CD4-positive, CD25-positive, alpha-beta regulatory T cell (primary cell): ENCODE measurements at regions not wholly inside any gene's neighbourhood (a gene's known extent, or its start where the extent isn't known, plus 50 kb on each side); places are given as distances from the start of the nearest gene placed in this dataset.

Source experiments
- ATAC-seq, 2 donors: fragments of 150-1000 bp; cut with Tn5 transposase; one replicate each; pipeline ENCODE4 v1.10.0; 2021; ENCODE audit warnings: low read depth in 2 of 2, moderate number of reproducible peaks in 2 of 2, moderate library complexity in 1 of 2
- DNase-seq, 3 donors: peaks; one replicate each; pipeline versions ENCODE4 v3.0.0 to v3.0.0-alpha.2; 2012 to 2022; ENCODE audit warnings: mixed read lengths in 1 of 3
- H3K27ac ChIP-seq: one replicate; pipeline ENCODE4 v1.7.0; 2013; ENCODE audit warnings: mild to moderate bottlenecking, low read length; ENCODE audit not compliant: insufficient read depth, poor library complexity, severe bottlenecking
- H3K27me3 ChIP-seq: one replicate; pipeline ENCODE4 v1.7.0; 2013; ENCODE audit warnings: low read length; ENCODE audit not compliant: control insufficient read depth, insufficient read depth
- H3K36me3 ChIP-seq: one replicate; pipeline ENCODE4 v1.7.0; 2013; ENCODE audit warnings: mild to moderate bottlenecking, low read length, moderate library complexity; ENCODE audit not compliant: control insufficient read depth, insufficient read depth
- H3K4me1 ChIP-seq: 2 replicates; pipeline ENCODE4 v1.7.0; 2013; ENCODE audit warnings: mild to moderate bottlenecking, low read length; ENCODE audit not compliant: insufficient read depth, control insufficient read depth, poor library complexity, severe bottlenecking
- H3K4me3 ChIP-seq: one replicate; pipeline ENCODE4 v1.7.0; 2013; ENCODE audit warnings: low read depth, mild to moderate bottlenecking, low read length, moderate library complexity
- H3K9me3 ChIP-seq, 2 experiments: 1 replicate in 1 of 2; 2 replicates in 1 of 2; pipeline ENCODE4 v1.7.0; 2013; ENCODE audit warnings: low read length in 2 of 2, mild to moderate bottlenecking in 1 of 2, moderate library complexity in 1 of 2; ENCODE audit not compliant: control insufficient read depth in 2 of 2
- H3K27ac Mint-ChIP-seq, 3 donors: one replicate each; pipeline ENCODE4 v1.8.0; 2020 to 2022; ENCODE audit warnings: mild to moderate bottlenecking in 3 of 3, mixed read lengths in 3 of 3, moderate library complexity in 2 of 3
- H3K27me3 Mint-ChIP-seq: one replicate; pipeline ENCODE4 v1.8.0; 2022; ENCODE audit warnings: mild to moderate bottlenecking, mixed read lengths
- H3K36me3 Mint-ChIP-seq: one replicate; pipeline ENCODE4 v1.8.0; 2020; ENCODE audit warnings: mixed read lengths
- H3K4me1 Mint-ChIP-seq, 4 donors: one replicate each; pipeline ENCODE4 v1.8.0; 2020 to 2022; ENCODE audit warnings: mixed read lengths in 4 of 4, mild to moderate bottlenecking in 1 of 4
- H3K4me3 Mint-ChIP-seq, 4 donors: one replicate each; pipeline ENCODE4 v1.8.0; 2020 to 2022; ENCODE audit warnings: mild to moderate bottlenecking in 4 of 4, mixed read lengths in 4 of 4, moderate library complexity in 3 of 4
- H3K9me3 Mint-ChIP-seq, 7 donors: one replicate each; pipeline ENCODE4 v1.8.0; 2020 to 2022; ENCODE audit warnings: mixed read lengths in 7 of 7, mild to moderate bottlenecking in 3 of 7, moderate library complexity in 2 of 7

DNA sequence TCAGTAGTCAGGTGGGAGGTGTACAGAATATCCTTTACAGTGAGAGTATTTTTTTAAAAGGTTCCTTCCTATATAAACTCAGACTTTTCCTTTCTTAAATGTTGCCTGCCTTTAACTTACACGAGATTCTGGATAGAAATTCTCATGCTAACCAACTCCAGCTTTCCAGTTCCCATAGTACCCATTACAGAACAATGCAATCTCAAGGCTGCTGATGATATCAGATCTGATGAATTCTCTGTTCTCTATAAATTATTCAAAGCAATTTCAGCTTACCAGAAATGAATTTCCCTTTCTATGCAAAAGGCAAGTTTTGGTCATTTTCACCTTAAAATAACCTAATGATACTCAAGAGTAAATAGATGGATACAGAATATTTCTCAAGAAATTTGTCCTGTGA, 90.3 kb downstream of the NUDT12 start:
- Mint-ChIP-seq H3K4me1 (no peaks in the 10 kb centered on the region), H3K4me3 (no peak overlapping the region), H3K9me3 (peaks cover 0 to 2% (median 0%) of the 10 kb centered on the region in 7 donors), H3K27ac (no peak overlapping the region), H3K27me3 (peaks cover 10% of the 10 kb centered on the region), H3K36me3 (no peaks in the 10 kb centered on the region)
- Histone ChIP-seq H3K9me3 (no peaks in the 10 kb centered on the region), H3K27me3 (no peaks in the 10 kb centered on the region), H3K36me3 (no peaks in the 10 kb centered on the region), H3K4me3 (no peak overlapping the region), H3K4me1 (no peaks in the 10 kb centered on the region), H3K27ac (no peak overlapping the region)
- DNase-seq: no peak
- no peak for ATAC-seq

DNA sequence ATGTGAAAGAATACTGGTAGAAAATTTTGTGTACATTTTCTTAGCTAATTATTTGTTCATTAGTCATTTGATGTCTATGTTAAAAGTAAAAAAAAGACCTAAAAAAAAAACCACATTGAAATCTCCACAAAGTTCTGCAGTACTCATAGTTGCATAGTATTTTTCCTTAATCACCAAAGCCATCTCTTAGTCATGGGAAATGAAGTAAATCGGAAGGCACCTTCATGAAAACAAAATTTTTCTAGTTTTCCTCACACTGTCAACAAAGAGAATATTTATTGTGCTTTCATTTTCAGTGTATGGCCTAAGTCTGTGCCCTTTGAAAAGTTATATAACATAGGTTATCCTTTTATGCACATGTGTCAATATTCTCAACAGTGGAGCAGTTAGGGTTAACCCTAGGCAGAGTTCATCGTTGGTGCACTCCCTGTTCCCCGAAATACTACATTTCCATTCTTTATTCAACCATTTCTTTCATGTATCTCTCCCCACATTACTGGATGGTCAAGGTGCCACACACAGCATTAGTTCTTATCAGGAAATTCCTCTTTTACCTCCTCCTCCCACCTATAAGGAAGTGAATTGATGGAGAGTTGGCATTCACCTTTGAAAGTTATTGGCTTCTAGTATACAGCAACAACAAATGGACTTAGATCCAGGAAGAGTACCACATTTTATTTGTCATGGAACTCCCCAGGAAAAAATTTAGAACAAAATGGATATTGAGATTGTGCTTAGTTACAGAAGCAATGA, 93.1 kb downstream of the NUDT12 start:
- no peaks in the 10 kb centered on the region for H3K27me3 ChIP-seq
- Mint-ChIP-seq H3K36me3 (no peaks in the 10 kb centered on the region), H3K4me1 (no peaks in the 10 kb centered on the region), H3K9me3 (peaks cover 0 to 2% (median 0%) of the 10 kb centered on the region in 7 donors), H3K27me3 (peaks cover 10% of the 10 kb centered on the region), H3K4me3 (no peak overlapping the region), H3K27ac (no peak overlapping the region)
- H3K36me3 ChIP-seq: no peaks in the 10 kb centered on the region
- no peak overlapping the region for H3K4me3 ChIP-seq
- no peaks in the 10 kb centered on the region for H3K9me3 ChIP-seq
- H3K27ac ChIP-seq: no peak overlapping the region
- no peak for DNase-seq
- no peaks in the 10 kb centered on the region for H3K4me1 ChIP-seq
- no peak for ATAC-seq

DNA sequence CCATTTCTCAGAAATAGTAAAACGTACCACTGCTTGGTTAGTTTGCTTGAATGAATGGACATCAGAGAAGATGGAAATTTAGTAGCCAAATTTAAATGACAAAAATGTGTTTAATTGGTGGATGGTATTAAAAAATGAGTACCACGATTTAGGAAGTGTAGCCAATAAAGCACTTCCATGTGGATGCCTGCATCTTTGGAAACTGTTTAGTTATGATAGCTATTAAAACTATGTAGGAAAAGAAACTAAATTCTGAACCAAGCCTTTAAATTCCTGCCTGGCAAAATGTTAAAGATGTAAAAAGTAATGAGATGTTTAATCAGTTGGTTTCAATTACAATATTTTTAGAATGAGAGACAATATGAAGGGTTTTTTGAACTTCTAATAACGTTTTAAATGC, 94.8 kb downstream of the NUDT12 start:
- Histone ChIP-seq H3K4me1 (no peaks in the 10 kb centered on the region), H3K4me3 (no peak overlapping the region), H3K36me3 (no peaks in the 10 kb centered on the region), H3K27me3 (no peaks in the 10 kb centered on the region), H3K9me3 (no peaks in the 10 kb centered on the region), H3K27ac (no peak overlapping the region)
- Mint-ChIP-seq H3K4me3 (no peak overlapping the region), H3K27ac (no peak overlapping the region), H3K36me3 (no peaks in the 10 kb centered on the region), H3K9me3 (peaks cover 0 to 2% (median 0%) of the 10 kb centered on the region in 7 donors), H3K27me3 (peaks cover 5% of the 10 kb centered on the region), H3K4me1 (no peaks in the 10 kb centered on the region)
- ATAC-seq: no peak
- no peak for DNase-seq

DNA sequence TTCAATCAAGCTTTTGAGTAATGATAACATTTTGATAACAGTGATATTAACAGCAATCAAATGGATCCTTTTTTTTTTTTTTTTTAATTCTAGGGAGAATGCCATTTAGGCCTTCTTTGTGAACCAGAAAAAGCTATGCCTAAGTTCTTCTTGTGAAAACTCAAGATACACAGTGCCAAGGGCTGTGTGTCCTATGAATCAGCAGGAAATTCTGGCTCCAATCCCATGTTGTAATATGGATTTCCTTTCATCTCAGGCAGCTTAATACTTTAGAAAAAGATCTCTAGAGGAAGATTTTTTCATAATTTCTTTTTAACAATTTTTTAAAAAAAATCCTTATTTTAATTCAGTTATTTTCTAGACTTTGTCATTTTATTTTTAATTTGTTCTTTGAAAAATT, 96.1 kb downstream of the NUDT12 start:
- Mint-ChIP-seq H3K27me3 (peaks cover 5% of the 10 kb centered on the region), H3K4me3 (no peak overlapping the region), H3K27ac (no peak overlapping the region), H3K36me3 (no peaks in the 10 kb centered on the region), H3K9me3 (peaks cover 0 to 3% (median 0%) of the 10 kb centered on the region in 7 donors), H3K4me1 (no peaks in the 10 kb centered on the region)
- no peak for DNase-seq
- H3K27me3 ChIP-seq: no peaks in the 10 kb centered on the region
- H3K27ac ChIP-seq: no peak overlapping the region
- H3K9me3 ChIP-seq: no peaks in the 10 kb centered on the region
- no peak overlapping the region for H3K4me3 ChIP-seq
- ATAC-seq: no peak
- H3K4me1 ChIP-seq: no peaks in the 10 kb centered on the region
- no peaks in the 10 kb centered on the region for H3K36me3 ChIP-seq

GRCh38 chr5:103465891-103466290, 96.7 kb downstream of the NUDT12 start:
- H3K27ac ChIP-seq: no peak overlapping the region
- H3K27me3 Mint-ChIP-seq: peaks cover 5% of the 10 kb centered on the region
- H3K9me3 ChIP-seq: no peaks in the 10 kb centered on the region
- no peak for ATAC-seq
- no peaks in the 10 kb centered on the region for H3K36me3 Mint-ChIP-seq
- no peaks in the 10 kb centered on the region for H3K4me1 Mint-ChIP-seq
- H3K4me3 ChIP-seq: no peak overlapping the region
- H3K9me3 Mint-ChIP-seq: peaks cover 0 to 3% (median 0%) of the 10 kb centered on the region in 7 donors
- DNase-seq: no peak
- no peaks in the 10 kb centered on the region for H3K36me3 ChIP-seq
- H3K27me3 ChIP-seq: no peaks in the 10 kb centered on the region
- no peaks in the 10 kb centered on the region for H3K4me1 ChIP-seq
- H3K4me3 Mint-ChIP-seq: no peak overlapping the region
- no peak overlapping the region for H3K27ac Mint-ChIP-seq

GRCh38 chr5:103464835-103465484, 97.6 kb downstream of the NUDT12 start:
- DNase-seq (no peak), ATAC-seq (no peak)
- no peak overlapping the region for H3K4me3 Mint-ChIP-seq
- no peaks in the 10 kb centered on the region for H3K9me3 ChIP-seq
- no peaks in the 10 kb centered on the region for H3K4me1 Mint-ChIP-seq
- no peak overlapping the region for H3K27ac ChIP-seq
- no peaks in the 10 kb centered on the region for H3K27me3 ChIP-seq
- no peak overlapping the region for H3K27ac Mint-ChIP-seq
- H3K9me3 Mint-ChIP-seq: peaks cover 0 to 3% (median 0%) of the 10 kb centered on the region in 7 donors
- H3K36me3 ChIP-seq: no peaks in the 10 kb centered on the region
- H3K27me3 Mint-ChIP-seq: peaks cover 5% of the 10 kb centered on the region
- H3K4me3 ChIP-seq: no peak overlapping the region
- H3K4me1 ChIP-seq: no peaks in the 10 kb centered on the region
- H3K36me3 Mint-ChIP-seq: no peaks in the 10 kb centered on the region

GRCh38 chr5:103463261-103463660, 99.3 kb downstream of the NUDT12 start:
- no peak overlapping the region for H3K27ac Mint-ChIP-seq
- Histone ChIP-seq H3K9me3 (no peaks in the 10 kb centered on the region), H3K36me3 (no peaks in the 10 kb centered on the region), H3K4me1 (no peaks in the 10 kb centered on the region), H3K27ac (no peak overlapping the region), H3K4me3 (no peak overlapping the region), H3K27me3 (no peaks in the 10 kb centered on the region)
- no peaks in the 10 kb centered on the region for H3K4me1 Mint-ChIP-seq
- no peaks in the 10 kb centered on the region for H3K27me3 Mint-ChIP-seq
- DNase-seq (no peak), ATAC-seq (no peak)
- no peak overlapping the region for H3K4me3 Mint-ChIP-seq
- peaks cover 0 to 3% (median 0%) of the 10 kb centered on the region in 7 donors for H3K9me3 Mint-ChIP-seq
- no peaks in the 10 kb centered on the region for H3K36me3 Mint-ChIP-seq

- Histone ChIP-seq H3K27ac (no peak overlapping the region), H3K4me3 (no peak overlapping the region), H3K36me3 (no peaks in the 10 kb centered on the region), H3K4me1 (no peaks in the 10 kb centered on the region), H3K9me3 (no peaks in the 10 kb centered on the region), H3K27me3 (no peaks in the 10 kb centered on the region)
- Mint-ChIP-seq H3K4me3 (no peak overlapping the region), H3K9me3 (peaks cover 0 to 3% (median 0%) of the 10 kb centered on the region in 7 donors), H3K36me3 (no peaks in the 10 kb centered on the region), H3K4me1 (no peaks in the 10 kb centered on the region), H3K27ac (no peak overlapping the region), H3K27me3 (no peaks in the 10 kb centered on the region)
- DNase-seq: no peak
- no peak for ATAC-seq
These were observed 101.3 kb downstream of the NUDT12 start for GRCh38 chr5:103461243-103461642.
